GM23338 (cell line): ENCODE measurements at regions not wholly inside any gene's neighbourhood (a gene's known extent, or its start where the extent isn't known, plus 50 kb on each side); places are given as distances from the start of the nearest gene placed in this dataset.

Experiments used
- ATAC-seq: fragments of 200-7000 bp; cut with Tn5 transposase; 3 replicates; pipeline ENCODE4 v1.9.1; 2020
- DNase-seq: peaks from one replicate; pipeline ENCODE4 v3.0.0-alpha.2; 2015; ENCODE audit warnings: low spot score
- H2AFZ ChIP-seq: fragments of 200-600 bp; sonication (generic); 2 replicates; pipeline ENCODE4 v1.8.0; 2016; ENCODE audit warnings: antibody characterized with exemption, mild to moderate bottlenecking, moderate library complexity
- H3F3A ChIP-seq: fragments of 200-600 bp; sonication (generic); replicated peaks from 2 replicates; pipeline ENCODE4 v1.8.0; 2017; ENCODE audit warnings: antibody characterized with exemption, mixed run types, low read depth
- H3K27ac ChIP-seq: fragments of 200-600 bp; sonication (generic); 2 replicates; pipeline ENCODE4 v1.6.1; 2016; ENCODE audit warnings: low read depth
- H3K27me3 ChIP-seq: fragments of 200-600 bp; sonication (generic); 2 replicates; pipeline ENCODE4 v1.8.0; 2016; ENCODE audit warnings: mild to moderate bottlenecking, mixed run types, moderate library complexity; ENCODE audit not compliant: insufficient read depth
- H3K36me3 ChIP-seq: fragments of 200-600 bp; sonication (generic); 2 replicates; pipeline ENCODE4 v1.8.0; 2016; ENCODE audit warnings: mild to moderate bottlenecking; ENCODE audit not compliant: insufficient read depth
- H3K4me1 ChIP-seq: fragments of 200-600 bp; sonication (generic); 2 replicates; pipeline ENCODE4 v1.8.0; 2016; ENCODE audit warnings: mild to moderate bottlenecking, moderate library complexity; ENCODE audit not compliant: insufficient read depth
- H3K4me2 ChIP-seq: fragments of 200-600 bp; sonication (generic); 2 replicates; pipeline ENCODE4 v1.7.1; 2017; ENCODE audit warnings: mixed run types
- H3K4me3 ChIP-seq: fragments of 200-600 bp; sonication (generic); 2 replicates; pipeline ENCODE4 v1.6.1; 2016; ENCODE audit warnings: mixed run types
- H3K79me2 ChIP-seq: fragments of 200-600 bp; sonication (generic); replicated peaks from 2 replicates; pipeline ENCODE4 v1.8.0; 2017; ENCODE audit warnings: mild to moderate bottlenecking; ENCODE audit not compliant: insufficient read depth
- H3K9me2 ChIP-seq: fragments of 200-600 bp; sonication (generic); 2 replicates; pipeline ENCODE4 v1.8.0; 2017; ENCODE audit not compliant: insufficient read depth
- H4K20me1 ChIP-seq: fragments of 200-600 bp; sonication (generic); replicated peaks from 2 replicates; pipeline ENCODE4 v1.8.0; 2017; ENCODE audit warnings: mild to moderate bottlenecking; ENCODE audit not compliant: insufficient read depth
- H3K27ac Mint-ChIP-seq: 2 replicates; pipeline ENCODE4 v1.8.0; 2020; ENCODE audit warnings: inconsistent platforms, mild to moderate bottlenecking, moderate library complexity, mixed read lengths
- H3K27me3 Mint-ChIP-seq: 3 replicates; pipeline ENCODE4 v1.8.0; 2022; ENCODE audit warnings: low read depth, mild to moderate bottlenecking, moderate library complexity, mixed read lengths, inconsistent platforms; ENCODE audit not compliant: insufficient read depth, poor library complexity
- H3K36me3 Mint-ChIP-seq: 3 replicates; pipeline ENCODE4 v1.8.0; 2021; ENCODE audit warnings: low read depth, mild to moderate bottlenecking, inconsistent platforms, moderate library complexity, mixed read lengths
- H3K4me1 Mint-ChIP-seq: 3 replicates; pipeline ENCODE4 v1.8.0; 2020; ENCODE audit warnings: mild to moderate bottlenecking, inconsistent platforms, mixed read lengths
- H3K4me3 Mint-ChIP-seq: 3 replicates; pipeline ENCODE4 v1.8.0; 2021; ENCODE audit warnings: moderate library complexity, mild to moderate bottlenecking, inconsistent platforms, mixed read lengths
- H3K9me3 Mint-ChIP-seq: 3 replicates; pipeline ENCODE4 v1.8.0; 2020; ENCODE audit warnings: moderate library complexity, mild to moderate bottlenecking, inconsistent platforms, mixed read lengths
- CREB1 ChIP-seq: fragments of 250-450 bp; sonication (Bioruptor Pico); IDR thresholded peaks from 2 replicates; pipeline ENCODE4 v1.5.0; 2020; ENCODE audit warnings: low read depth, mild to moderate bottlenecking, moderate library complexity
- CTCF ChIP-seq, 2 experiments: fragments of 200-600 bp in 1 of 2; sonication (generic) in 1 of 2; conservative IDR thresholded peaks; 2 replicates each; pipeline versions ENCODE4 v1.5.1 to v1.6.1; 2016 to 2017; ENCODE audit warnings: antibody characterized with exemption in 2 of 2, low read depth in 2 of 2, mild to moderate bottlenecking in 2 of 2, moderate library complexity in 1 of 2
- EZH2phosphoT487 ChIP-seq: fragments of 200-600 bp; sonication (generic); IDR thresholded peaks from one replicate; pipeline ENCODE4 v1.8.1; 2018; ENCODE audit warnings: antibody characterized with exemption; ENCODE audit not compliant: unreplicated experiment
- JUNB ChIP-seq: IDR thresholded peaks from one replicate; pipeline ENCODE4 v1.6.1; 2016; ENCODE audit warnings: antibody characterized with exemption; ENCODE audit not compliant: unreplicated experiment
- ZNF331 ChIP-seq: fragments of 250-450 bp; sonication (Bioruptor Pico); IDR thresholded peaks from 2 replicates; pipeline ENCODE4 v1.5.0; 2020; ENCODE audit warnings: low read depth, mild to moderate bottlenecking, moderate library complexity
- TF ChIP-seq, protein P1 (sequence below): IDR thresholded peaks from one replicate; pipeline ENCODE4 v1.6.1; 2018; ENCODE audit warnings: antibody characterized with exemption; ENCODE audit not compliant: unreplicated experiment
- TF ChIP-seq, protein P2 (sequence below): IDR thresholded peaks from 2 replicates; pipeline ENCODE4 v1.6.1; 2016; ENCODE audit warnings: antibody characterized with exemption
- TF ChIP-seq, protein P3 (sequence below): fragments of 250-450 bp; sonication (Bioruptor Pico); IDR thresholded peaks from 2 replicates; pipeline ENCODE4 v1.5.0; 2020; ENCODE audit warnings: mild to moderate bottlenecking, moderate library complexity

DNA sequence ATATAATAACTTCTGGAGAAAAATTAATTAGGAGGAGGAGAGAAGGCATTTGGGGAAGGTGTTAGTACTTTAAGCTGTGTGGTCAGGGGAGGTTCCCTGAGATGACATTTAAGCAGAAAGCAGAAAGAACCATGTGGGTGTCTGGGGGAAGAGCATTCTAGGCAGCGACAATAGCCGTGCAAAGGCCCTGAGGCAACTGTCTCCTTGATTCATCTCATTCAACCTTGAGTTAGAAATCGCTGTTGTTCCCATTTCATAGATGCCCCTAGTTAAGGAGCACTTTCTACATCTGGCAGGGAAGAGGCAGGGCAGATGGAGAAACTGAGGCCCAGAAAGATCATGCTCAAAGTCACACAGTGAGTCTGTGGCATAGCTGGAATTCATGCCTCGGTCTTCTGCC lies 108.6 kb upstream of the RUNX3 start (continued):
- TF ChIP-seq CTCF (conservative IDR thresholded peaks at IDR 0.05; ENCODE audit: low read depth in 2 of 2), result no peak
- TF ChIP-seq, protein P1, sequence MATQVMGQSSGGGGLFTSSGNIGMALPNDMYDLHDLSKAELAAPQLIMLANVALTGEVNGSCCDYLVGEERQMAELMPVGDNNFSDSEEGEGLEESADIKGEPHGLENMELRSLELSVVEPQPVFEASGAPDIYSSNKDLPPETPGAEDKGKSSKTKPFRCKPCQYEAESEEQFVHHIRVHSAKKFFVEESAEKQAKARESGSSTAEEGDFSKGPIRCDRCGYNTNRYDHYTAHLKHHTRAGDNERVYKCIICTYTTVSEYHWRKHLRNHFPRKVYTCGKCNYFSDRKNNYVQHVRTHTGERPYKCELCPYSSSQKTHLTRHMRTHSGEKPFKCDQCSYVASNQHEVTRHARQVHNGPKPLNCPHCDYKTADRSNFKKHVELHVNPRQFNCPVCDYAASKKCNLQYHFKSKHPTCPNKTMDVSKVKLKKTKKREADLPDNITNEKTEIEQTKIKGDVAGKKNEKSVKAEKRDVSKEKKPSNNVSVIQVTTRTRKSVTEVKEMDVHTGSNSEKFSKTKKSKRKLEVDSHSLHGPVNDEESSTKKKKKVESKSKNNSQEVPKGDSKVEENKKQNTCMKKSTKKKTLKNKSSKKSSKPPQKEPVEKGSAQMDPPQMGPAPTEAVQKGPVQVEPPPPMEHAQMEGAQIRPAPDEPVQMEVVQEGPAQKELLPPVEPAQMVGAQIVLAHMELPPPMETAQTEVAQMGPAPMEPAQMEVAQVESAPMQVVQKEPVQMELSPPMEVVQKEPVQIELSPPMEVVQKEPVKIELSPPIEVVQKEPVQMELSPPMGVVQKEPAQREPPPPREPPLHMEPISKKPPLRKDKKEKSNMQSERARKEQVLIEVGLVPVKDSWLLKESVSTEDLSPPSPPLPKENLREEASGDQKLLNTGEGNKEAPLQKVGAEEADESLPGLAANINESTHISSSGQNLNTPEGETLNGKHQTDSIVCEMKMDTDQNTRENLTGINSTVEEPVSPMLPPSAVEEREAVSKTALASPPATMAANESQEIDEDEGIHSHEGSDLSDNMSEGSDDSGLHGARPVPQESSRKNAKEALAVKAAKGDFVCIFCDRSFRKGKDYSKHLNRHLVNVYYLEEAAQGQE, result no peak

GRCh38 chr1:25037174-25038074 lies 107.3 kb upstream of the RUNX3 start:
- Histone ChIP-seq H3K27me3 (no peaks in the 10 kb centered on the region), H3K4me1 (no peaks in the 10 kb centered on the region), H2AFZ (no peak overlapping the region), H3K4me3 (no peak overlapping the region), H3K27ac (no peak overlapping the region), H3F3A (no peaks in the 10 kb centered on the region), H3K9me2 (no peaks in the 10 kb centered on the region), H3K36me3 (no peaks in the 10 kb centered on the region), H3K79me2 (no peaks in the 10 kb centered on the region), H3K4me2 (no peak overlapping the region), H4K20me1 (no peaks in the 10 kb centered on the region; the same call in 1 of the 2 replicates)
- H3K27ac Mint-ChIP-seq, result no peak overlapping the region
- ATAC-seq, result peak; percentile 78
- no peaks in the 10 kb centered on the region for H3K9me3 Mint-ChIP-seq
- no peaks in the 10 kb centered on the region for H3K36me3 Mint-ChIP-seq
- no peak for TF ChIP-seq CREB1 (CRISPR knock-in tag)
- no peak for TF ChIP-seq JUNB
- TF ChIP-seq, protein P2, sequence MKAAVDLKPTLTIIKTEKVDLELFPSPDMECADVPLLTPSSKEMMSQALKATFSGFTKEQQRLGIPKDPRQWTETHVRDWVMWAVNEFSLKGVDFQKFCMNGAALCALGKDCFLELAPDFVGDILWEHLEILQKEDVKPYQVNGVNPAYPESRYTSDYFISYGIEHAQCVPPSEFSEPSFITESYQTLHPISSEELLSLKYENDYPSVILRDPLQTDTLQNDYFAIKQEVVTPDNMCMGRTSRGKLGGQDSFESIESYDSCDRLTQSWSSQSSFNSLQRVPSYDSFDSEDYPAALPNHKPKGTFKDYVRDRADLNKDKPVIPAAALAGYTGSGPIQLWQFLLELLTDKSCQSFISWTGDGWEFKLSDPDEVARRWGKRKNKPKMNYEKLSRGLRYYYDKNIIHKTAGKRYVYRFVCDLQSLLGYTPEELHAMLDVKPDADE, result no peak
- TF ChIP-seq ZNF331 (CRISPR knock-in tag), result no peak
- peak; percentile 67 to 77 for TF ChIP-seq CTCF (conservative IDR thresholded peaks at IDR 0.05; ENCODE audit: low read depth in 2 of 2)
- TF ChIP-seq, protein P3, sequence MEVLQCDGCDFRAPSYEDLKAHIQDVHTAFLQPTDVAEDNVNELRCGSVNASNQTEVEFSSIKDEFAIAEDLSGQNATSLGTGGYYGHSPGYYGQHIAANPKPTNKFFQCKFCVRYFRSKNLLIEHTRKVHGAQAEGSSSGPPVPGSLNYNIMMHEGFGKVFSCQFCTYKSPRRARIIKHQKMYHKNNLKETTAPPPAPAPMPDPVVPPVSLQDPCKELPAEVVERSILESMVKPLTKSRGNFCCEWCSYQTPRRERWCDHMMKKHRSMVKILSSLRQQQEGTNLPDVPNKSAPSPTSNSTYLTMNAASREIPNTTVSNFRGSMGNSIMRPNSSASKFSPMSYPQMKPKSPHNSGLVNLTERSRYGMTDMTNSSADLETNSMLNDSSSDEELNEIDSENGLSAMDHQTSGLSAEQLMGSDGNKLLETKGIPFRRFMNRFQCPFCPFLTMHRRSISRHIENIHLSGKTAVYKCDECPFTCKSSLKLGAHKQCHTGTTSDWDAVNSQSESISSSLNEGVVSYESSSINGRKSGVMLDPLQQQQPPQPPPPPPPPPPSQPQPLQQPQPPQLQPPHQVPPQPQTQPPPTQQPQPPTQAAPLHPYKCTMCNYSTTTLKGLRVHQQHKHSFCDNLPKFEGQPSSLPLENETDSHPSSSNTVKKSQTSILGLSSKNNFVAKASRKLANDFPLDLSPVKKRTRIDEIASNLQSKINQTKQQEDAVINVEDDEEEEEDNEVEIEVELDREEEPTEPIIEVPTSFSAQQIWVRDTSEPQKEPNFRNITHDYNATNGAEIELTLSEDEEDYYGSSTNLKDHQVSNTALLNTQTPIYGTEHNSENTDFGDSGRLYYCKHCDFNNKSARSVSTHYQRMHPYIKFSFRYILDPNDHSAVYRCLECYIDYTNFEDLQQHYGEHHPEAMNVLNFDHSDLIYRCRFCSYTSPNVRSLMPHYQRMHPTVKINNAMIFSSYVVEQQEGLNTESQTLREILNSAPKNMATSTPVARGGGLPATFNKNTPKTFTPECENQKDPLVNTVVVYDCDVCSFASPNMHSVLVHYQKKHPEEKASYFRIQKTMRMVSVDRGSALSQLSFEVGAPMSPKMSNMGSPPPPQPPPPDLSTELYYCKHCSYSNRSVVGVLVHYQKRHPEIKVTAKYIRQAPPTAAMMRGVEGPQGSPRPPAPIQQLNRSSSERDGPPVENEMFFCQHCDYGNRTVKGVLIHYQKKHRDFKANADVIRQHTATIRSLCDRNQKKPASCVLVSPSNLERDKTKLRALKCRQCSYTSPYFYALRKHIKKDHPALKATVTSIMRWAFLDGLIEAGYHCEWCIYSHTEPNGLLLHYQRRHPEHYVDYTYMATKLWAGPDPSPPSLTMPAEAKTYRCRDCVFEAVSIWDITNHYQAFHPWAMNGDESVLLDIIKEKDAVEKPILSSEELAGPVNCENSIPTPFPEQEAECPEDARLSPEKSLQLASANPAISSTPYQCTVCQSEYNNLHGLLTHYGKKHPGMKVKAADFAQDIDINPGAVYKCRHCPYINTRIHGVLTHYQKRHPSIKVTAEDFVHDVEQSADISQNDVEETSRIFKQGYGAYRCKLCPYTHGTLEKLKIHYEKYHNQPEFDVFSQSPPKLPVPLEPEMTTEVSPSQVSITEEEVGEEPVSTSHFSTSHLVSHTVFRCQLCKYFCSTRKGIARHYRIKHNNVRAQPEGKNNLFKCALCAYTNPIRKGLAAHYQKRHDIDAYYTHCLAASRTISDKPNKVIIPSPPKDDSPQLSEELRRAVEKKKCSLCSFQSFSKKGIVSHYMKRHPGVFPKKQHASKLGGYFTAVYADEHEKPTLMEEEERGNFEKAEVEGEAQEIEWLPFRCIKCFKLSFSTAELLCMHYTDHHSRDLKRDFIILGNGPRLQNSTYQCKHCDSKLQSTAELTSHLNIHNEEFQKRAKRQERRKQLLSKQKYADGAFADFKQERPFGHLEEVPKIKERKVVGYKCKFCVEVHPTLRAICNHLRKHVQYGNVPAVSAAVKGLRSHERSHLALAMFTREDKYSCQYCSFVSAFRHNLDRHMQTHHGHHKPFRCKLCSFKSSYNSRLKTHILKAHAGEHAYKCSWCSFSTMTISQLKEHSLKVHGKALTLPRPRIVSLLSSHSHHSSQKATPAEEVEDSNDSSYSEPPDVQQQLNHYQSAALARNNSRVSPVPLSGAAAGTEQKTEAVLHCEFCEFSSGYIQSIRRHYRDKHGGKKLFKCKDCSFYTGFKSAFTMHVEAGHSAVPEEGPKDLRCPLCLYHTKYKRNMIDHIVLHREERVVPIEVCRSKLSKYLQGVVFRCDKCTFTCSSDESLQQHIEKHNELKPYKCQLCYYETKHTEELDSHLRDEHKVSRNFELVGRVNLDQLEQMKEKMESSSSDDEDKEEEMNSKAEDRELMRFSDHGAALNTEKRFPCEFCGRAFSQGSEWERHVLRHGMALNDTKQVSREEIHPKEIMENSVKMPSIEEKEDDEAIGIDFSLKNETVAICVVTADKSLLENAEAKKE (CRISPR knock-in tag), result no peak
- TF ChIP-seq EZH2phosphoT487, result no peak
- H3K27me3 Mint-ChIP-seq, result peaks cover 2% of the 10 kb centered on the region
- no peak overlapping the region for H3K4me3 Mint-ChIP-seq
- H3K4me1 Mint-ChIP-seq, result no peaks in the 10 kb centered on the region
- peak; percentile 80 for DNase-seq
